Loucy (cell line): ENCODE measurements at regions not wholly inside any gene's neighbourhood (a gene's known extent, or its start where the extent isn't known, plus 50 kb on each side); places are given as distances from the start of the nearest gene placed in this dataset.

ENCODE experiments used
- H2AFZ ChIP-seq: fragments of 200-600 bp; sonication (generic); 2 replicates; pipeline ENCODE4 v1.6.0; 2016; ENCODE audit warnings: antibody characterized with exemption, mild to moderate bottlenecking, low read length, moderate library complexity
- H3F3A ChIP-seq: fragments of 200-600 bp; 2 replicates; pipeline ENCODE4 v1.6.0; 2016; ENCODE audit warnings: antibody characterized with exemption, low read depth, mild to moderate bottlenecking
- H3K27me3 ChIP-seq: fragments of 200-600 bp; sonication (generic); 2 replicates; pipeline ENCODE4 v1.6.1; 2014; ENCODE audit warnings: low read length, mild to moderate bottlenecking; ENCODE audit not compliant: insufficient read depth, poor library complexity, severe bottlenecking
- H3K36me3 ChIP-seq: fragments of 200-600 bp; sonication (generic); 2 replicates; pipeline ENCODE4 v1.6.1; 2016; ENCODE audit warnings: low read length; ENCODE audit not compliant: insufficient read depth
- H3K4me1 ChIP-seq: fragments of 200-600 bp; sonication (generic); 2 replicates; pipeline ENCODE4 v1.5.1; 2014; ENCODE audit warnings: low read length, mild to moderate bottlenecking; ENCODE audit not compliant: insufficient read depth, poor library complexity, severe bottlenecking
- H3K4me2 ChIP-seq: fragments of 200-600 bp; sonication (generic); 2 replicates; pipeline ENCODE4 v1.6.0; 2014; ENCODE audit warnings: antibody characterized with exemption, low read length, low read depth, mild to moderate bottlenecking; ENCODE audit not compliant: poor library complexity, severe bottlenecking
- H3K4me3 ChIP-seq: fragments of 200-600 bp; sonication (generic); 2 replicates; pipeline ENCODE4 v1.5.1; 2014; ENCODE audit warnings: low read length, mild to moderate bottlenecking, mixed read lengths; ENCODE audit not compliant: poor library complexity, severe bottlenecking
- H3K79me2 ChIP-seq: fragments of 200-600 bp; sonication (generic); 2 replicates; pipeline ENCODE4 v1.6.1; 2014; ENCODE audit warnings: low read length; ENCODE audit not compliant: insufficient read depth
- H3K9ac ChIP-seq: fragments of 200-600 bp; sonication (generic); 2 replicates; pipeline ENCODE4 v1.6.0; 2014; ENCODE audit warnings: mild to moderate bottlenecking, low read depth, low read length, moderate library complexity; ENCODE audit not compliant: poor library complexity, severe bottlenecking
- H3K9me2 ChIP-seq: fragments of 200-600 bp; sonication (generic); replicated peaks from 2 replicates; pipeline ENCODE4 v1.6.1; 2016; ENCODE audit warnings: low read depth, low read length, mixed read lengths
- H3K9me3 ChIP-seq: fragments of 200-600 bp; sonication (generic); 2 replicates; pipeline ENCODE4 v1.6.1; 2014; ENCODE audit warnings: mild to moderate bottlenecking, antibody characterized with exemption, low read length, low read depth; ENCODE audit not compliant: insufficient read depth
- H4K20me1 ChIP-seq: fragments of 200-600 bp; sonication (generic); 2 replicates; pipeline ENCODE4 v1.6.0; 2014; ENCODE audit warnings: antibody characterized with exemption, low read length, mild to moderate bottlenecking; ENCODE audit not compliant: insufficient read depth, poor library complexity, severe bottlenecking
- EZH2phosphoT487 ChIP-seq: fragments of 200-600 bp; IDR thresholded peaks from 2 replicates; pipeline ENCODE4 v1.6.1; 2018; ENCODE audit warnings: antibody characterized with exemption, mild to moderate bottlenecking, moderate library complexity, borderline replicate concordance
- TF ChIP-seq, protein P1 (sequence below): fragments of 200-600 bp; sonication (generic); conservative IDR thresholded peaks from 2 replicates; pipeline ENCODE4 v1.5.1; 2014; ENCODE audit warnings: mild to moderate bottlenecking, antibody characterized with exemption, low read length

DNA sequence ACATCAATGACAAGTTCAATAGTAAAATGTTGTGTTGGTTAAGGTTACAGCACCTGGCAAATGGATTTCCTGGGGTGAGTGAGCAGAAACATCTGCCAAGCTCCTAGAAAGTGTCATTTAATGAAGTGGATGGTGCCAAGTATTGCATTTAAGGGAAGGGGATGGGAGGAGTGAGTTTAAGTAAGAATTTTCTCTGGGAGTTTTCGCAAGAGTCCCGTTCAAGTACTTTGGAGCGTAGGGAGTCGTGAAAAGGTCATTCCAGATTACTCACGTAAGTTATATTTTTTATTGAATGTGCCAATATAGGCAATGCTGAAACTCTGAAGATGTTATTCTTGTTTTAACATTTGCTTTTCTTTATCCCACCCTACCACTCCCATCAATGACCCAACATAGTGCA is 117.4 kb upstream of the RAB3GAP2 start:
- Histone ChIP-seq H3K79me2 (no peaks in the 10 kb centered on the region), H3K9me3 (no peaks in the 10 kb centered on the region), H3K9me2 (no peaks in the 10 kb centered on the region), H3K4me3 (no peak overlapping the region), H3K36me3 (no peaks in the 10 kb centered on the region), H4K20me1 (no peaks in the 10 kb centered on the region), H3K27me3 (no peaks in the 10 kb centered on the region), H3K4me2 (no peak overlapping the region), H3K9ac (no peak overlapping the region), H3F3A (no peaks in the 10 kb centered on the region), H2AFZ (no peak overlapping the region), H3K4me1 (no peaks in the 10 kb centered on the region)
- no peak for TF ChIP-seq EZH2phosphoT487

DNA sequence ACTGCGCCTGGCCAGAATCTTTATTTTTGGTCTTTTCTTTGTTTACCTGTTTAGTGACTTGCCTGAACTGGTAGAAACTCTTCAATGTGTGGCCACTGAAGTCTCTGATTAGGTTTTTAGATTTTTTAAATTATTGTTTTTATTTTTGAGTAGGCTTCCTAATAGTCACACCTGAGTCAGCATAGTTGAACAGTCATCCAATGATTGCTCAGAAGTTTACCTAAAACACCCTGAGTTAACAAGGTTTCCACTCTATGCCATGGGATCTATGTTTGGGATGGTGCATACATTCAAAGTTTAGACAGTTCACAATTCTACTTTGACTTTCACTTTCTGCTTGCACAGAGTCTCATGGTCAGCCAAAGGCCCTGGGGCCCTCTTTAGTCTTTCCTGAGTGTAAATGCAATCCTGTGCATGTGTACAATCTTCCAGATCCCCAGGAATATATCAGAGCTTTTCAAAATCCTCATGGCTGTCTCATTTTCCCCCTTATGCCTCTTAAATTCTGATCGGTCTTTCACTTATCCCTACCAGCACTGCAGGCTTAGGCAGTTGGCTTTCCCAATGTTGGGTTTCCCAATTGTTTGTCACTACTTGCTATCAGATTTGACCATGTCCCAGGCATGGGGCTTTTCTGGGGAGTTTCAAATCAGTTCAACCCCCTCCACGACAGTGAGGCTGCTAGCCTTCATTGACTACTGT is 114.4 kb upstream of the RAB3GAP2 start:
- no peaks in the 10 kb centered on the region for H3K79me2 ChIP-seq
- no peaks in the 10 kb centered on the region; the same call in 1 of the 2 replicates for H3K9me2 ChIP-seq
- H3K9ac ChIP-seq: no peak overlapping the region
- no peak overlapping the region for H3K4me2 ChIP-seq
- H4K20me1 ChIP-seq: no peaks in the 10 kb centered on the region
- H3K27me3 ChIP-seq: no peaks in the 10 kb centered on the region
- H3K4me3 ChIP-seq: no peak overlapping the region
- no peaks in the 10 kb centered on the region for H3K4me1 ChIP-seq
- no peaks in the 10 kb centered on the region for H3K36me3 ChIP-seq
- no peaks in the 10 kb centered on the region for H3K9me3 ChIP-seq
- no peak for TF ChIP-seq EZH2phosphoT487
- TF ChIP-seq, protein P1, sequence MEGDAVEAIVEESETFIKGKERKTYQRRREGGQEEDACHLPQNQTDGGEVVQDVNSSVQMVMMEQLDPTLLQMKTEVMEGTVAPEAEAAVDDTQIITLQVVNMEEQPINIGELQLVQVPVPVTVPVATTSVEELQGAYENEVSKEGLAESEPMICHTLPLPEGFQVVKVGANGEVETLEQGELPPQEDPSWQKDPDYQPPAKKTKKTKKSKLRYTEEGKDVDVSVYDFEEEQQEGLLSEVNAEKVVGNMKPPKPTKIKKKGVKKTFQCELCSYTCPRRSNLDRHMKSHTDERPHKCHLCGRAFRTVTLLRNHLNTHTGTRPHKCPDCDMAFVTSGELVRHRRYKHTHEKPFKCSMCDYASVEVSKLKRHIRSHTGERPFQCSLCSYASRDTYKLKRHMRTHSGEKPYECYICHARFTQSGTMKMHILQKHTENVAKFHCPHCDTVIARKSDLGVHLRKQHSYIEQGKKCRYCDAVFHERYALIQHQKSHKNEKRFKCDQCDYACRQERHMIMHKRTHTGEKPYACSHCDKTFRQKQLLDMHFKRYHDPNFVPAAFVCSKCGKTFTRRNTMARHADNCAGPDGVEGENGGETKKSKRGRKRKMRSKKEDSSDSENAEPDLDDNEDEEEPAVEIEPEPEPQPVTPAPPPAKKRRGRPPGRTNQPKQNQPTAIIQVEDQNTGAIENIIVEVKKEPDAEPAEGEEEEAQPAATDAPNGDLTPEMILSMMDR: no peak
- no peak overlapping the region for H2AFZ ChIP-seq
- H3F3A ChIP-seq: no peaks in the 10 kb centered on the region

DNA sequence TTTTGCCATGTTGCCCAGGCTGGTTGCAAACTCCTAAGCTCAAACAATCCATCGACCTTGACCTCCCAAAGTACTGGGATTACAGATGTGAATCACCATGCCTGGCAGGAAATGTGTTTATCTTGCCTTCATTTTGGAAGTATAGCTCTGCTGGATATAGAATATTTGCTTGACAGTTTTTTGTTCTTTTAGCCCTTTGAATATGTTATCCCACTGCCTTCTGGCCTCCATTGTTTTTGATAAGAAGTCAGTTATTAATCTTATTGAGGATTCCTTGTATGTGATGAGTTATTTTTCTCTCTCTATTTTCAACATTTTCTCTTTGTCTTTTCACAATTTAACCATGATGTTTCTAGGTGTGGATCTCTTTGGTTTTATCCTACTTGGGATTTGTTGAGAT is 112.9 kb upstream of the RAB3GAP2 start:
- TF ChIP-seq, protein P1: no peak
- no peak for TF ChIP-seq EZH2phosphoT487
- Histone ChIP-seq H2AFZ (no peak overlapping the region), H3K9me2 (no peaks in the 10 kb centered on the region; the same call in 1 of the 2 replicates), H3K79me2 (no peaks in the 10 kb centered on the region), H3K9me3 (no peaks in the 10 kb centered on the region), H3F3A (no peaks in the 10 kb centered on the region), H3K9ac (no peak overlapping the region), H3K4me2 (no peak overlapping the region), H4K20me1 (no peaks in the 10 kb centered on the region), H3K36me3 (no peaks in the 10 kb centered on the region), H3K4me1 (no peaks in the 10 kb centered on the region), H3K4me3 (no peak overlapping the region), H3K27me3 (no peaks in the 10 kb centered on the region)

DNA sequence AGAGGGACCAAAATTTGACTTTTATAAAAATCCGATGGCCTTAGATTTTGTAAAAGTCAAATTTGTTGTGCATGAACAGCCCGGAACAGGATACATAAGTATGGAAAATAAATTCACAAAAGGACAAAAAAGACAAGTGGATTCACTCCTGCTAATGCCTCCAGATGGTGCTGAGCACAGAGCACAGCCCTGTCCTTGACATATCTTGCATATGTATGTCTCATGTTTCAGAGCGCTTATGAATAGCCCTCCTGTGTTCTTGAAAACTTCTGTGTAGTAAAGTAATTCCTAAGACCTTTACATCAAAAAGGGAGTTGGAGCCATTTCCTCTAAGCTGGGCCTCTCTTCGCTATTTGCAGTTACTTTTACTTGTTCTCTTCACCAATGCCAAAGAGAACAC is 110.7 kb upstream of the RAB3GAP2 start:
- Histone ChIP-seq H2AFZ (no peak overlapping the region), H3K9me2 (no peaks in the 10 kb centered on the region; the same call in 1 of the 2 replicates), H3K79me2 (no peaks in the 10 kb centered on the region), H3K4me2 (no peak overlapping the region), H3K27me3 (no peaks in the 10 kb centered on the region), H3K36me3 (no peaks in the 10 kb centered on the region), H3K4me1 (no peaks in the 10 kb centered on the region), H3K9ac (no peak overlapping the region), H4K20me1 (no peaks in the 10 kb centered on the region), H3K4me3 (no peak overlapping the region), H3K9me3 (no peaks in the 10 kb centered on the region), H3F3A (no peaks in the 10 kb centered on the region)
- no peak for TF ChIP-seq EZH2phosphoT487
- TF ChIP-seq, protein P1: no peak
